ENCODE measurements at regions not wholly inside any gene's neighbourhood (a gene's known extent, or its start where the extent isn't known, plus 50 kb on each side); places are given as distances from the start of the nearest gene placed in this dataset.

GRCh38 chr5:3268760-3269330 lies 326.8 kb upstream of the IRX1 start:
- DNase-seq: no peak

- DNase-seq: no peak
Observed at GRCh38 chr5:3266861-3267260, 328.8 kb upstream of the IRX1 start.

- DNase-seq: no peak
Observed at GRCh38 chr5:3265936-3266335, 329.7 kb upstream of the IRX1 start.

GRCh38 chr5:3265131-3265885 lies 330.3 kb upstream of the IRX1 start:
- peak; percentile 58 for DNase-seq

GRCh38 chr5:3262451-3262850 lies 333.2 kb upstream of the IRX1 start:
- no peak for DNase-seq

GRCh38 chr5:3261081-3261480 lies 334.6 kb upstream of the IRX1 start:
- DNase-seq: no peak

GRCh38 chr5:3258050-3258449 lies 337.6 kb upstream of the IRX1 start:
- DNase-seq: no peak

GRCh38 chr5:3252235-3252634 lies 343.4 kb upstream of the IRX1 start:
- no peak for DNase-seq

GRCh38 chr5:3251784-3252183 lies 343.8 kb upstream of the IRX1 start:
- no peak for DNase-seq

GRCh38 chr5:3249401-3249800 lies 346.2 kb upstream of the IRX1 start:
- no peak for DNase-seq

- DNase-seq: no peak
Observed at GRCh38 chr5:3237276-3237868, 358.3 kb upstream of the IRX1 start.

- no peak for DNase-seq
Observed at GRCh38 chr5:3234566-3234965, 361.1 kb upstream of the IRX1 start.

- no peak for DNase-seq
Observed at GRCh38 chr5:3230941-3231340, 364.7 kb upstream of the IRX1 start.

- no peak for DNase-seq
Observed at GRCh38 chr5:3230254-3230653, 365.4 kb upstream of the IRX1 start.

GRCh38 chr5:3226196-3226920 lies 369.3 kb upstream of the IRX1 start:
- peak; percentile 25 for DNase-seq

- no peak for DNase-seq
Observed at GRCh38 chr5:3225201-3225960, 370.3 kb upstream of the IRX1 start.

GRCh38 chr5:3222924-3223323 lies 372.7 kb upstream of the IRX1 start:
- no peak for DNase-seq

GRCh38 chr5:3221432-3221831 lies 374.2 kb upstream of the IRX1 start:
- DNase-seq: no peak

GRCh38 chr5:3220638-3221288 lies 374.9 kb upstream of the IRX1 start:
- no peak for DNase-seq

GRCh38 chr5:3220201-3220600 lies 375.4 kb upstream of the IRX1 start:
- no peak for DNase-seq

- DNase-seq: no peak
Observed at GRCh38 chr5:3218916-3219650, 376.5 kb upstream of the IRX1 start.
